ENCODE measurements at regions not wholly inside any gene's neighbourhood (a gene's known extent, or its start where the extent isn't known, plus 50 kb on each side); places are given as distances from the start of the nearest gene placed in this dataset.
A peak's percentile ranks its signal among the peaks of the same experiment; 100 is the strongest.
"Not testable (repeated sequence)": the region's sequence is repeated elsewhere in the genome, so short reads cannot be mapped to it uniquely, and the experiment has no call there.

- no peak overlapping the region for H3K4me3 ChIP-seq (ENCODE audit: low read depth, low read length)
- DNase-seq (ENCODE audit: low read depth): no peak
- TF ChIP-seq CTCF (IDR thresholded peaks at IDR 0.05; ENCODE audit: insufficient read depth, low read length): no peak
Observed at GRCh38 chrX:122115604-122116003, 1068.2 kb downstream of the GLUD2 start.

- no peak for DNase-seq (ENCODE audit: low read depth)
- no peak for TF ChIP-seq CTCF (IDR thresholded peaks at IDR 0.05; ENCODE audit: insufficient read depth, low read length)
- H3K4me3 ChIP-seq (ENCODE audit: low read depth, low read length): no peak overlapping the region
Observed at GRCh38 chrX:122119361-122119760, 1064.7 kb upstream of the GRIA3 start.

DNA sequence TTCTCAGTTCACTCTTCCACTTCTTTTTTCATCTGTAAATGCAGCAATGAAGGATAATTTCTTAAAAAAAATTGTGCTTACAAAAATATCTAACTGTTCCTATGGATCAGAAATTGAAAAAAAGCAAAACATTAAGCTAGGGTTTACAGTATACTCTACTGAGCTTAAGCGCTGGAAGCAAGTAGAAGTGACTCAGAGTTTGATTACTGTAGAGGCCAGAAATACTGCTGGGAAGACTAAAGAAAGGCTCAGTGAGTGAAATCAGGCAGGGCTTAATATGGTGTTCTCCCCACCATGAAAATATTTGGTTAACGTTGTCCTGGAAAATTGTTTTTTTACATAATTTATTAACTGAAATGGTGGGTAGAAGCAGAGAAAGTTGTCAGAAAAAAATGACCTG lies 1061.8 kb upstream of the GRIA3 start:
- no peak for TF ChIP-seq CTCF (IDR thresholded peaks at IDR 0.05; ENCODE audit: insufficient read depth, low read length)
- H3K4me3 ChIP-seq (ENCODE audit: low read depth, low read length): no peak overlapping the region
- no peak for DNase-seq (ENCODE audit: low read depth)

- TF ChIP-seq CTCF (IDR thresholded peaks at IDR 0.05; ENCODE audit: insufficient read depth, low read length): no peak
- H3K4me3 ChIP-seq (ENCODE audit: low read depth, low read length): no peak overlapping the region
- DNase-seq (ENCODE audit: low read depth): no peak
Observed at GRCh38 chrX:122133478-122133877, 1050.6 kb upstream of the GRIA3 start.

DNA sequence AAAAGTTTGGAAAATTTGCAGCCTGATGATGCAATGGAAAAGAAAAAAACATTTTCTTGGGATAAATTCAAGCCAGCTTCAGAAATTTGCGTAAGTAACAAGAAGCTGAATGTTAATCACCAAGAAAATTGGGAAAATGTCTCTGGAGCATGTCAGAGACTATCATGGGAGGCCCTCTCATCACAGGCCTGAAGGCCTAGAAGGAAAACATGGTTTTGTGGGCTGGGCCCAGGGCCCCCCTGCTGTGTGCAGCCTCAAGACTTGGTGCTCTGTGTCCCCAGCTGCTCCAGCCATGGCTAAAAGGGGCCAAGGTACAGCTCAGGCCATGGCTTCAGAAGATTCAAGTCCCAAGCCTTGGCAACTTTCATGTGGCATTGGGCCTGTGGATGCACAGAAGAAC lies 1049.8 kb upstream of the GRIA3 start:
- DNase-seq (ENCODE audit: low read depth): peak; percentile 45
- TF ChIP-seq CTCF (IDR thresholded peaks at IDR 0.05; ENCODE audit: insufficient read depth, low read length): no peak
- H3K4me3 ChIP-seq (ENCODE audit: low read depth, low read length): no peak overlapping the region

DNA sequence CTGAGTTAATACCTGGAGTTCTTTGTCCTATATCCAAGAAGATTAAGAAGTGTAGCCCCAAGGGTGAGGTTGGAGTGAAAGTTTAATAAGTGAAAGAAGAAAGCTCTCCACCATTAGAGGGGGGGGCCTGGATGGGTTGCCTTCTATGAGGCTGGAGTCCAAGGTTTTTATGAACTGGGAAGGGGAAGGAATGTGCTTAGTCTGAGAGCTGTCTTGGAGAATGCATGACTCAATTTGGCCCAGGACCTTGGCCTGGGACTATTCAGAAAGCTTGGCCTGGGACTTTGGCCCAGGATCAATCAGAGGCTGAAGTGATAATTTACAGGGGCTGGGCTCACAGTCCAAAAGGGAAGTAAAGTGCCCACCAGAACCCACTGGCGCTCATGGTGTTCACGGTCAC lies 1049.0 kb upstream of the GRIA3 start:
- TF ChIP-seq CTCF (IDR thresholded peaks at IDR 0.05; ENCODE audit: insufficient read depth, low read length): no peak
- H3K4me3 ChIP-seq (ENCODE audit: low read depth, low read length): no peak overlapping the region
- peak; percentile 19 for DNase-seq (ENCODE audit: low read depth)

- DNase-seq (ENCODE audit: low read depth); H3K4me3 ChIP-seq (ENCODE audit: low read depth, low read length): not testable (repeated sequence)
Observed at GRCh38 chrX:122140219-122140618, 1043.9 kb upstream of the GRIA3 start.

Data from fibroblast of the aortic adventitia (primary cell).